Astrocyte (in vitro differentiated cells and primary cell): ENCODE measurements at regions not wholly inside any gene's neighbourhood (a gene's known extent, or its start where the extent isn't known, plus 50 kb on each side); places are given as distances from the start of the nearest gene placed in this dataset.
"Not testable (repeated sequence)": the region's sequence is repeated elsewhere in the genome, so short reads cannot be mapped to it uniquely, and the experiment has no call there.

ENCODE experiments used
- DNase-seq: peaks from one replicate; pipeline ENCODE4 v3.0.0-alpha.2; 2010; ENCODE audit warnings: low read depth
- FAIRE-seq: peaks from 2 replicates; lab custom pipeline; 2011; peaks lifted over from hg19 to GRCh38; lab: Jason Lieb, UNC
- H2AFZ ChIP-seq: 2 replicates; pipeline ENCODE4 v1.6.0; 2012; ENCODE audit warnings: low read depth, low read length, inconsistent platforms
- H3K27ac ChIP-seq: 2 replicates; pipeline ENCODE4 v1.5.1; 2011; ENCODE audit warnings: low read depth, low read length, inconsistent platforms
- H3K27me3 ChIP-seq: 2 replicates; pipeline ENCODE4 v1.6.0; 2011; ENCODE audit warnings: low read length, inconsistent platforms; ENCODE audit not compliant: insufficient read depth
- H3K36me3 ChIP-seq: 2 replicates; pipeline ENCODE4 v1.5.1; 2011; ENCODE audit warnings: low read length, inconsistent platforms; ENCODE audit not compliant: insufficient read depth
- H3K4me1 ChIP-seq: 2 replicates; pipeline ENCODE4 v1.5.1; 2011; ENCODE audit warnings: low read length, inconsistent platforms; ENCODE audit not compliant: insufficient read depth
- H3K4me2 ChIP-seq: 2 replicates; pipeline ENCODE4 v1.6.0; 2012; ENCODE audit warnings: low read length, inconsistent platforms
- H3K4me3 ChIP-seq: 2 replicates; pipeline ENCODE4 v1.5.1; 2011; ENCODE audit warnings: low read depth, mild to moderate bottlenecking, low read length, inconsistent platforms; ENCODE audit not compliant: insufficient read depth
- H3K79me2 ChIP-seq: 2 replicates; pipeline ENCODE4 v1.6.0; 2012; ENCODE audit warnings: mild to moderate bottlenecking, low read length, inconsistent platforms; ENCODE audit not compliant: insufficient read depth
- H3K9ac ChIP-seq: 2 replicates; pipeline ENCODE4 v1.6.0; 2012; ENCODE audit warnings: mild to moderate bottlenecking, low read length, inconsistent platforms
- H3K9me3 ChIP-seq: 2 replicates; pipeline ENCODE4 v1.5.1; 2012; ENCODE audit warnings: low read depth, mild to moderate bottlenecking, low read length, inconsistent platforms; ENCODE audit not compliant: insufficient read depth
- H4K20me1 ChIP-seq: 2 replicates; pipeline ENCODE4 v1.6.0; 2012; ENCODE audit warnings: low read length, inconsistent platforms; ENCODE audit not compliant: insufficient read depth
- H3K27ac Mint-ChIP-seq: one replicate; pipeline ENCODE4 v1.8.0; 2021; ENCODE audit warnings: mild to moderate bottlenecking, mixed read lengths; ENCODE audit not compliant: unreplicated experiment
- H3K27me3 Mint-ChIP-seq: one replicate; pipeline ENCODE4 v1.8.0; 2021; ENCODE audit warnings: low read depth, mixed read lengths; ENCODE audit not compliant: unreplicated experiment
- H3K36me3 Mint-ChIP-seq: one replicate; pipeline ENCODE4 v1.8.0; 2021; ENCODE audit warnings: low read depth, mixed read lengths; ENCODE audit not compliant: unreplicated experiment
- H3K4me1 Mint-ChIP-seq: one replicate; pipeline ENCODE4 v1.8.0; 2021; ENCODE audit warnings: low read depth, mixed read lengths; ENCODE audit not compliant: unreplicated experiment
- H3K4me3 Mint-ChIP-seq: one replicate; pipeline ENCODE4 v1.8.0; 2021; ENCODE audit warnings: mild to moderate bottlenecking, moderate library complexity, mixed read lengths; ENCODE audit not compliant: unreplicated experiment
- H3K9me3 Mint-ChIP-seq: one replicate; pipeline ENCODE4 v1.8.0; 2021; ENCODE audit warnings: mild to moderate bottlenecking, mixed read lengths; ENCODE audit not compliant: unreplicated experiment
- CTCF ChIP-seq: IDR thresholded peaks from 2 replicates; pipeline ENCODE4 v1.5.1; 2011; ENCODE audit warnings: low read depth, mild to moderate bottlenecking, inconsistent platforms, low read length, moderate library complexity; ENCODE audit not compliant: insufficient read depth
- EZH2 ChIP-seq: IDR thresholded peaks from 2 replicates; pipeline ENCODE4 v1.6.1; 2012; ENCODE audit warnings: mild to moderate bottlenecking, low read length, inconsistent platforms; ENCODE audit not compliant: insufficient read depth

GRCh38 chr11:112670806-112671570 is 290.2 kb upstream of the NCAM1 start:
- H3K27me3 ChIP-seq = no peaks in the 10 kb centered on the region
- H3K36me3 Mint-ChIP-seq = no peaks in the 10 kb centered on the region
- no peak for DNase-seq
- TF ChIP-seq CTCF = no peak
- no peaks in the 10 kb centered on the region for H3K4me1 ChIP-seq
- no peaks in the 10 kb centered on the region for H3K4me1 Mint-ChIP-seq
- H3K4me3 ChIP-seq = no peak overlapping the region
- no peak overlapping the region for H3K27ac ChIP-seq
- H3K9ac ChIP-seq = no peak overlapping the region
- no peak overlapping the region for H3K4me3 Mint-ChIP-seq
- peaks cover 3% of the 10 kb centered on the region for H3K9me3 Mint-ChIP-seq
- H4K20me1 ChIP-seq = no peaks in the 10 kb centered on the region
- H3K4me2 ChIP-seq = no peak overlapping the region
- no peak for FAIRE-seq
- H3K79me2 ChIP-seq = no peaks in the 10 kb centered on the region
- H3K27me3 Mint-ChIP-seq = peaks cover 2% of the 10 kb centered on the region
- H3K36me3 ChIP-seq = no peaks in the 10 kb centered on the region
- no peak overlapping the region for H3K27ac Mint-ChIP-seq
- H3K9me3 ChIP-seq = no peaks in the 10 kb centered on the region
- H2AFZ ChIP-seq = no peak overlapping the region

- not testable (repeated sequence) for H3K27ac Mint-ChIP-seq, H3K4me3 ChIP-seq, H3K79me2 ChIP-seq, H3K9me3 Mint-ChIP-seq, H3K27ac ChIP-seq, H3K9me3 ChIP-seq, H3K4me1 ChIP-seq, H3K36me3 ChIP-seq, H3K4me3 Mint-ChIP-seq, H3K36me3 Mint-ChIP-seq, H3K27me3 Mint-ChIP-seq, H4K20me1 ChIP-seq, H3K4me1 Mint-ChIP-seq, H3K4me2 ChIP-seq, H3K27me3 ChIP-seq, H2AFZ ChIP-seq, H3K9ac ChIP-seq
- FAIRE-seq (peak; percentile 13), DNase-seq (peak; percentile 6)
These were observed 287.8 kb upstream of the NCAM1 start for GRCh38 chr11:112673401-112673800.

GRCh38 chr11:112685111-112685510 is 276.1 kb upstream of the NCAM1 start:
- DNase-seq (no peak), FAIRE-seq (no peak)
- no peaks in the 10 kb centered on the region for H3K27me3 ChIP-seq

More at GRCh38 chr11:112685111-112685510, 276.1 kb upstream of the NCAM1 start:
- Histone ChIP-seq H3K36me3 (no peaks in the 10 kb centered on the region), H3K4me2 (no peak overlapping the region), H3K27ac (no peak overlapping the region), H3K9ac (no peak overlapping the region), H2AFZ (no peak overlapping the region), H3K9me3 (no peaks in the 10 kb centered on the region), H3K4me1 (no peaks in the 10 kb centered on the region), H3K79me2 (no peaks in the 10 kb centered on the region), H4K20me1 (no peaks in the 10 kb centered on the region), H3K4me3 (no peak overlapping the region)
- Mint-ChIP-seq H3K4me3 (no peak overlapping the region), H3K9me3 (peaks cover 5% of the 10 kb centered on the region), H3K27me3 (peaks cover 4% of the 10 kb centered on the region), H3K4me1 (no peaks in the 10 kb centered on the region), H3K27ac (no peak overlapping the region), H3K36me3 (no peaks in the 10 kb centered on the region)
- TF ChIP-seq EZH2 (no peak), CTCF (no peak)
